OCI-LY1 (cell line): ENCODE measurements at regions not wholly inside any gene's neighbourhood (a gene's known extent, or its start where the extent isn't known, plus 50 kb on each side); places are given as distances from the start of the nearest gene placed in this dataset.

Source experiments
- H2AFZ ChIP-seq: fragments of 200-600 bp; sonication (generic), shearing (Covaris generic); 2 replicates; pipeline ENCODE4 v1.6.0; 2014; ENCODE audit warnings: antibody characterized with exemption, mild to moderate bottlenecking, low read length
- H3F3A ChIP-seq: fragments of 200-600 bp; sonication (generic), shearing (Covaris generic); 2 replicates; pipeline ENCODE4 v1.6.0; 2014; ENCODE audit warnings: mild to moderate bottlenecking, antibody characterized with exemption, low read length, moderate library complexity; ENCODE audit not compliant: insufficient read depth
- H3K27ac ChIP-seq: fragments of 200-600 bp; sonication (generic); 2 replicates; pipeline ENCODE4 v1.5.1; 2014; ENCODE audit warnings: low read length, mixed run types, mild to moderate bottlenecking, low read depth; ENCODE audit not compliant: poor library complexity, severe bottlenecking
- H3K27me3 ChIP-seq: fragments of 200-600 bp; sonication (generic); 2 replicates; pipeline ENCODE4 v1.6.0; 2014; ENCODE audit warnings: antibody characterized with exemption, mild to moderate bottlenecking, low read length, moderate library complexity; ENCODE audit not compliant: insufficient read depth
- H3K36me3 ChIP-seq: fragments of 200-600 bp; sonication (generic); 2 replicates; pipeline ENCODE4 v1.6.1; 2014; ENCODE audit warnings: mild to moderate bottlenecking, antibody characterized with exemption, low read length, moderate library complexity, mixed read lengths; ENCODE audit not compliant: insufficient read depth
- H3K4me1 ChIP-seq: fragments of 200-600 bp; sonication (generic); 2 replicates; pipeline ENCODE4 v1.5.1; 2014; ENCODE audit warnings: mild to moderate bottlenecking, low read length, moderate library complexity; ENCODE audit not compliant: insufficient read depth, severe bottlenecking
- H3K4me2 ChIP-seq: fragments of 200-600 bp; sonication (generic), shearing (Covaris generic); 2 replicates; pipeline ENCODE4 v1.6.1; 2014; ENCODE audit warnings: low read length
- H3K4me3 ChIP-seq: fragments of 200-600 bp; sonication (generic); 2 replicates; pipeline ENCODE4 v1.5.1; 2014; ENCODE audit warnings: low read length, low read depth, mild to moderate bottlenecking, mixed read lengths; ENCODE audit not compliant: poor library complexity, severe bottlenecking
- H3K79me2 ChIP-seq: fragments of 200-600 bp; shearing (Covaris generic); 2 replicates; pipeline ENCODE4 v1.6.1; 2016; ENCODE audit warnings: mixed run types, low read length, mixed read lengths; ENCODE audit not compliant: insufficient read depth
- H3K9ac ChIP-seq: fragments of 200-600 bp; sonication (generic), shearing (Covaris generic); 2 replicates; pipeline ENCODE4 v1.6.1; 2014; ENCODE audit warnings: mild to moderate bottlenecking, low read length, mixed read lengths
- H3K9me2 ChIP-seq: fragments of 200-600 bp; sonication (generic), shearing (Covaris generic); 2 replicates; pipeline ENCODE4 v1.6.1; 2014; ENCODE audit warnings: low read depth, mild to moderate bottlenecking, low read length, mixed read lengths
- H3K9me3 ChIP-seq: fragments of 200-600 bp; shearing (Covaris generic); 2 replicates; pipeline ENCODE4 v1.6.1; 2014; ENCODE audit warnings: low read length, mixed read lengths
- H4K20me1 ChIP-seq: fragments of 200-600 bp; sonication (generic), shearing (Covaris generic); 2 replicates; pipeline ENCODE4 v1.6.0; 2016; ENCODE audit warnings: mild to moderate bottlenecking, low read length; ENCODE audit not compliant: insufficient read depth
- CTCF ChIP-seq: fragments of 200-600 bp; sonication (generic), shearing (Covaris generic); IDR thresholded peaks from 2 replicates; pipeline ENCODE4 v1.5.1; 2017; ENCODE audit warnings: mild to moderate bottlenecking, antibody characterized with exemption, low read length, moderate library complexity, mixed read lengths
- EZH2 ChIP-seq: fragments of 200-600 bp; sonication (generic), shearing (Covaris generic); IDR thresholded peaks from 2 replicates; pipeline ENCODE4 v1.8.0; 2017; ENCODE audit warnings: borderline replicate concordance, mixed run types, mild to moderate bottlenecking, antibody characterized with exemption, low read length, moderate library complexity, mixed read lengths

- H3K9me2 ChIP-seq: no peaks in the 10 kb centered on the region
- no peaks in the 10 kb centered on the region for H3F3A ChIP-seq
- no peaks in the 10 kb centered on the region for H3K27me3 ChIP-seq
- H3K4me3 ChIP-seq: no peak overlapping the region
- no peaks in the 10 kb centered on the region for H3K36me3 ChIP-seq
- no peak overlapping the region for H2AFZ ChIP-seq
- no peaks in the 10 kb centered on the region for H3K4me1 ChIP-seq
- no peaks in the 10 kb centered on the region for H4K20me1 ChIP-seq
- H3K79me2 ChIP-seq: no peaks in the 10 kb centered on the region
- H3K9me3 ChIP-seq: no peaks in the 10 kb centered on the region
- H3K4me2 ChIP-seq: no peak overlapping the region
- TF ChIP-seq EZH2 (no peak), CTCF (no peak)
- no peak overlapping the region for H3K9ac ChIP-seq
- no peak overlapping the region for H3K27ac ChIP-seq
Observed at GRCh38 chr1:219534991-219535390, 77.9 kb downstream of the ZC3H11B start.

- H3K36me3 ChIP-seq: no peaks in the 10 kb centered on the region
- H3K4me1 ChIP-seq: no peaks in the 10 kb centered on the region
- no peaks in the 10 kb centered on the region for H4K20me1 ChIP-seq
- no peak overlapping the region for H3K4me3 ChIP-seq
- no peaks in the 10 kb centered on the region for H3K9me3 ChIP-seq
- no peaks in the 10 kb centered on the region for H3F3A ChIP-seq
- H3K79me2 ChIP-seq: no peaks in the 10 kb centered on the region
- no peak overlapping the region for H2AFZ ChIP-seq
- no peaks in the 10 kb centered on the region for H3K9me2 ChIP-seq
- no peak overlapping the region for H3K9ac ChIP-seq
- no peak overlapping the region for H3K27ac ChIP-seq
- no peaks in the 10 kb centered on the region for H3K27me3 ChIP-seq
- no peak overlapping the region for H3K4me2 ChIP-seq
- TF ChIP-seq CTCF: no peak
Observed at GRCh38 chr1:219533280-219533679, 79.6 kb downstream of the ZC3H11B start.

GRCh38 chr1:219529116-219529515 is 83.8 kb downstream of the ZC3H11B start:
- Histone ChIP-seq H3K36me3 (no peaks in the 10 kb centered on the region), H4K20me1 (no peaks in the 10 kb centered on the region), H3K79me2 (no peaks in the 10 kb centered on the region), H3K4me3 (no peak overlapping the region), H2AFZ (no peak overlapping the region), H3F3A (no peaks in the 10 kb centered on the region), H3K9ac (no peak overlapping the region), H3K27me3 (no peaks in the 10 kb centered on the region), H3K4me2 (no peak overlapping the region), H3K27ac (no peak overlapping the region), H3K9me2 (no peaks in the 10 kb centered on the region), H3K4me1 (no peaks in the 10 kb centered on the region), H3K9me3 (no peaks in the 10 kb centered on the region)
- TF ChIP-seq EZH2 (no peak), CTCF (no peak)
